NOMO-1 treated with DMSO at 0.1 percent for 48 hours (cell line): ENCODE measurements at regions not wholly inside any gene's neighbourhood (a gene's known extent, or its start where the extent isn't known, plus 50 kb on each side); places are given as distances from the start of the nearest gene placed in this dataset.

Source experiments
- DNase-seq: peaks from one replicate; lab custom pipeline; 2025; ENCODE audit not compliant: unreplicated experiment; lab: John Stamatoyannopoulos, UW

DNA sequence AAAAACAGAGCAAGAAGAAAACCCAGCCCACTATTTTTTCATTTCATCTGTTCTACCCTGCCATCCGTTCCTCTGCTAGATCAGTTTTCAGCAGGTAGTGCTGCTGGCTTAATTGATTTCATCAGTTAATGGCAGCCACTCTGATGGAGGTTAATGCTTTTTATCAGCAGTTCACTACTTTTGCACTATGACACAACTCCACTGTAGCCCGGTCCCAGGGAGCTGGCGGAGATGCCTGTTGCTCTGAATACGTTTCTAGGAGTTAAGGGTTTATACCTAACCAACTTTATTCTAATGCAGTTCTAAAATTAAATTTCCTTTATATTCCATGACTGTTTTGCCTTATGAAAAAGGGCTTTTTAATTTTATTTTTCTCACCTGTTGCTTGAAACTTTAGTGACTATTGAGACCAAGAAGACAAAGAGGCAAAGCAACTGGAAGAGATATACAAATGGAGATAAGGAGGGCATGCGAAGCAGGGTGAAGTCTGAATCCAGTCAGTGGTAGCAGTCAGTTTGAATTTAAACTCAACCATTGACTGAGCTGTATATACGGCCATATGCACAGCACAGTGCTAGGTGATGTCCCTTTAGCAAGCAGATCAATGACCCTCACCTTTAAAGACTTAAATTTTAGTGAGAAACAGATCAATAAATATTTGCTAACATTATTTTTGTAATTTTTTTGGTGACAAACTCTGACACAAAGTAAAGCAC, 477.9 kb downstream of the LMO4 start:
- no peak for DNase-seq

DNA sequence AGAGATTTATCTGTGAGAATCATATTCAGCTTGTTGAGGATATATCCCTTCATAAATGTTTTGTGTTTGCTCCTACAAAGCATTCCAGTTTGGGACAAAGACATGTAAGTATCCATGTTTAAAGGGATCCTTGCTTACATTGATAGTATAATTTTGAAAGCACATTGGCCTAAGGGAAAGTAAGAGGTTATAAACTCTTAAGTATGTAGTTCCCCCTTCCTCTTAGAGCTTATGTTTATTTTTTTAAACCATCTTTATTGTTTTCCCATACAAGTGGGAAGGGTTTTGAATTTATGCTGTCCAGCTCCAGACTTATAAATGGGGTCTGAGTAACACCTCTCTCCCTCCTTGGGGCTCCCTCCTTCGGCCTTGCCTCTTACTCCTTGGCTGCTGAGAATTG, 481.5 kb downstream of the LMO4 start:
- DNase-seq, result no peak

DNA sequence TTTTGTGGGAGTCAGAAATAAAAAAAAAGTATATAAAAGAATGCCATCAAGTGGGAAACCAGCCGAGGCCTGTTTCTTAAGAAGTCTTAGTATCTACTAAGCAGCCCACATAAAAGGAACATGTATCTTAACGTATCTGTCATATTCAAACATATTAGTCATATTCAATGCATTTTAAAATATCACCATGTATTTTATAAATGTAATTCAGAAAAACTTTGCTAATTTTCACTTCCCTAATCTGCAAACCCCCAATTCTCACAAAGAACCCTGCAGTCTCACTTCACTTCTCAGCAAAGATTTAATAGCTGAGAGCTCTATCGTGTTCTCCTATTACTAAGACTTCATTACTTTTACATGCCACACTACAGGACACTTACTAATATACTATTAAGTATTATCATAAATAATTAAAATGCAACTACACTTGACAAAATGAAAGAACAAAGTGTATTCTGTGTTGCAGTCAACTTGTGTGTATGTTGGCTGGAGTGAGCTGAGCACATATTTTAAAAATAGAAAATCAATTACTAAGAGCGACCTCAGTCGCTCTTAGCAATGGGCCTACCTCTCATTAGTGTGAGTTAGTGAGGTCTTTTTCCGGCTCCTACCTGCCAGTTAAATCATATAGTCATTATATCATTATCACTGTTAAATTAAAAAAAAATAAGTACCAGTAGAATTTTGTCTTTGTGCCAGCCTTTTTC, 484.3 kb downstream of the LMO4 start:
- DNase-seq, result peak; percentile 60

DNA sequence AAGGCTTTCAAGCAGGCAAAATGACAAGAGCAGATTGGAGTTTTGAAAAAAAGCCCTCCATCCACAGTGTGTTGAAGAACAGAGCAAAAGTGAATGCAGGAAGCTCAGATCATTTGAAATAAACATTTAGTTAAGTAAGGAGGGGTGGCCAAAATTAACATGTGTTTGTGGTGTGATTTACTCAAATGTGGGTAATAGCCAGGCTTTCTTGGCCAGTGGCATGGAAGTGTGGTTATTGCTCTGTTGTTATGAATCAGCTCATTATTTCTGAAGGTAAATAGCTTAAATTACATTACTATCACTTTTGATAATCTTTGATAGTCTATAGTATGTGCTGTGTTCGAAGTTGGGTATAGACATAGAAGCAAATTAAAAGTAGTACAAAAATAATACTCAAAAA, 485.9 kb downstream of the LMO4 start:
- DNase-seq, result no peak

DNA sequence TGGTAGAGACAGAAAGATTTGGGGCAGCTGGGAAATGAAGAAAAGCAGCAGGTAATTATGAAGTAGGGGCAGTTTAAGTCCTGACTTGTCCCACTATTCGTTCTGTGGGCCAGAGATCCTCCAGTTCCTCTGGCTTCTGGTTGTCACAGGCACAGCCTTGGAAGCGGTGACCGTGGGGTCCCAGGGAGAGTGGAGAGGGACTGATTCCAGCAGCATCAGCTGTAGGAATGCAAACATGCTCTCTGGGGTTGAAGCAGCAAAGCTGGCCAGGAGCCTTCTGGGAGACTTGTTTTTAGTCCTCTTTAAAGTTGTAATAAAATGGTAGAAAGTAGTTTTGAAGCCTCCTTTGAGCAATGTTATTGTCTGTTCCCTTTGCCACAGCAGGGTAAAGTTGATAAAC, 488.0 kb downstream of the LMO4 start:
- no peak for DNase-seq

DNA sequence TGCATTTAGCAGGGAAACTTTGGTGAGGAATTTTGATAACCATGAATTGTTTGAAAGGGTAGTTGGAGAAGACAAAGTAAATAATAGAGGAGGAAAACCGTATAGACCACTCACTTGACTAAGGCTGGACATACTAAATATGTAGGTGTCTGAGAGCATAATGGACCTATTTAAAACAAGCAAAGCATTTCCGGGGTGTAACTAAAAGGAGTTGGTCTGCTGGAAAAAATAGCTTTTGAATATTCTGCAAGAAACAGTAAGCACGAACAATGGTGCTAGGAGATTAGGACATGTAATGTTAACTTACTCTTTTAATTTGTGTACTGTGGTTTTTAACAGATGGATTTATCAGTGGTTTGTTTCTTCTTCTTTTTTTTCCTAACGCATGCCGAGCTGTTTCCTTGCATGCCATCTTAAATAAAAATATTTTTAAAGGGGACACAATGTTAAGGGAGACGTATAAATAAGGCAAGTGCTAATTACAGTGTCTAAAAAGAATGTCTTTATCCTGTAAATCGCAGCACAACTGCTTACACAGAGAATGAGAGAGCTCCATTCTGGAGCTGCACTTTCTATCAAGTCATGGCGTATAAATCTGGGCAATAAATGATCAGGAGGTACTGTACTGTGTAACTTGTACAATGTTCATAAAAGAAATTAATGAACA, 492.1 kb downstream of the LMO4 start:
- DNase-seq, result peak; percentile 2

DNA sequence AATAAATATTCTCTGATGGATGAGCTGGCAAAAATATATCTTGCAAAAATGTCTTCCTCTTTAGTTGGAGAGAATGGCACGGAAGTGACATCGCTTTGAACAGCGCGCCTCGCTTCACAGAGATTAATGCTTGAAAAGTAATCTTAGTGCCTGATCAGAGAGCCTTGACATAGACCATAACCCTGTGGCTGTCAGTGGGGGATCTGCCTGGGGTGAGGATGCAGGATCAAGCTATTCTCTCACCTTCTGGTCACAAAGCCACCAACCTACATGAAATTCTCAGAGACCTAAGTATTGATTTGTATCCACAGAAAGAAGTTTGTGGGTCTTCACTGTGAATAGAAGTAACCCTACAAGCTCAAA, 492.6 kb downstream of the LMO4 start:
- DNase-seq, result no peak

DNA sequence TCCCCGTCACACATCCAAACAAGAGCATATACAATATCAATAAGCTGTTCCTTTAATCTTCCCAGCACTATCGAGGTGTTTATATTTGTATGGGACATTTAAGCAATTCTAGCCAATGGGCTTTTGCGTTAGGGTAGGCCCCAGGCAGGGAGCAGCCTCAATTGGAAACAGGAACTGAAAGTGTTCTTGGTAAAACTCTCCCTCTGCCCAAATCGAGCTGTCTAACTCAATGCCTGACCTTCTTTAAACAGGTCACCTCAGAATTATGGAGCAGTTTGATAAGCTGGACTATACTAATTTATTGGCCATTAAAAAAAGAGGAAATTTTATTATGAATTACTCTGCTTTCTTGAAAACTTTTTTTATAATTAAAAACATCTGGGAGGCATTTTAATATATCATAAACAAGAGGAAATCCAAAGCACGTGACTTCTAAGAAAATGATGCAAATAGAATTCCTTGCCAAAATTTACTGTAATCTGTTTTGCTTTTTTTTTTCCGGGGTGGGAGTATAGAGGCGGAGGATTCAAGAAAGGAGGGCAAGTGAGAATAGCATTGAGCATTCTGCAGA, 498.1 kb downstream of the LMO4 start:
- DNase-seq, result peak; percentile 90

DNA sequence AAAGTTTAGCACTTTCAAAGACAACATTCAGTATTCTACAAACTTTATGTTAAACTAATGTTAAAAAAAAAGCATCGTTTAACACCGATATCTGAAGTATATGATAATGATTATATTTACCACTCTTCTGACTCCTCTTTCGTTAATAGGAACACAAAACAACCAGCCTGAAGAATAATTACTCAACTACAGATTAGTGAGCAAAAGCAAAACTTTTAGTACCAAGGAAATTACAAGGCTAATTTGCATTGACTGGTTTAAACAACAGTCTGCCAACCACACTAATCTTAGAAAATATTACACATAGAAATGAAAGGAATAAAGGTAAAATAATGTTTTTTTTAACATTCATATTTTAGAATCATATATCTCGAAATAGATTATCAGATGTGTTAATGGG, 500.7 kb downstream of the LMO4 start:
- DNase-seq, result no peak

DNA sequence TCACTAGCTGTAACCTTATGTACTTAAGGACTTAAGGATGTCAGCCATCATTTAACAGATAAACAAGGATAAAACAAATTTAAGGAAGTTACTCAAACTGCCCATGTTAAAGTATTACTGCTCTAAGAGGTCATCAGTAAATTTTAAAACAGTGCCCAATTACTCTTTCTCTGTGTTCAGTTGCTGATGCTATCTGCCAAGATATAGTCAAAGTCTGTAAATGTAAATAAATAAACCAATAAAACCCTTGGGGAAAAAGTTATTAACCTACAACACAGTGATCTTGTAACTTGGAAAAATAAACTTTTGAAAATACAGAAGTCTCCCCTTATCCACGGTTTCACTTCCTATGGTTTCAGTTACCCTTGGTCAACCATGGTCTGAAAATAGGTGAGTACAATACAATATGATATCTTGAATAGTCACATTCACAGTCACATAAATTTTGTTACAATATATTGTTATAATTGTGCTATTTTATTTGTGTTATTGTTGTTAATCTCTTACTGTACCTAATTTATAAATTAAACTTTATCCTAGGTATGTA, 501.8 kb downstream of the LMO4 start:
- peak; percentile 54 for DNase-seq

DNA sequence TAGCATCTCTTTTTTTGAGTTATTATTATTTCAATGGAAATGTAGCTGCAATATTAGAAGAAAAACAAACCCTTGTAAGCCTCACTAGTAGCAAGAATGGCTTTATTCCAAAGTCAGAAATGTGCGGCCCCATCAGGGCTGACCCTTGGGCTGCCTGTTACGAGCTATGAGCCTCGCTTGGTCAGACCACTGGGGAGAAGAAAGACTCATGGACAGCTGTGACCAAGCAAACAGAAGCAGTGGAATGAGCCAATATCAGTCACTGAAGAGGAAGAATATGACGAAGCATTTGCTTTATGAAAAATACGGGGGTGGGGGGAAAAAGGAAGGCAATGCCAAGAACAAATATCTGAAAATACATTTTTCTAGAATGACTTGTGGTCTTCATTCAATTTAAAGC, 504.5 kb downstream of the LMO4 start:
- DNase-seq, result no peak

DNA sequence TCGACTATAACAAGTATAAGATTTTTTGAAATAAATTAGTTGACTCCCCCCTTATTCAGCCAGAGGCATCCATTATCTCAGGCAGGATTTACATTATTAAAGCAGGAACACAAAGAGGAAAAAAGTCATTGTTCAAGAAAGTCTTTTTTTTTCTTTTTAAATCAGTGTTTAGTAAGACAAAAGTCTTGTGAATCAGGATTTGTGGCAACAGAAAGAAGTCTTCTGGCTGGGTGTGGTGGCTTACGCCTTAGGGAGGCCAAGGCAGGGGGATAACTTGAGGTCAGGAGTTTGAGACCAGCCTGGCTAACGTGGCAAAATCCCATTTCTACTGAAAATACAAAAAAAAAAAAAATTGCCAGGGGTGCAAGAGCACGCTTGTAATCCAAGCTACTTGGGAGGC, 505.5 kb downstream of the LMO4 start:
- DNase-seq, result no peak

DNA sequence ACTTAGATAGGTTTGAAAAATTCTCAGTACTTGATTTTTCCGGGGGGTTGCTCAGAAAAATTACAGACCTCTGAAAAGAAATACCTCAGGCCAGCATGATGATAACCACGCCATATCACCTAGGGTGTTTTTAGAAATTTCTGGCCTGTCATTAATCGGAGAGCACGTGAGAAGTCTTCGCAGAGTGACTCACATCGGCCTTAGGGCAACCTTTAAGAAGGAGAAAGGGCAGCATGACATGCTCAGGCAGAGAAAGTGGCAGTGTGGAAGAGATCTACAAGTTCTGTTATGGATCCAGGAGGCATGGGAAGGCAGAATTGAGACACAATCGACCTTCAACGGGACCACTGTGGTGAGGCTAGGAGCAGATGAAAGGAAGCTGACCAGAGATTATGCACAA, 506.3 kb downstream of the LMO4 start:
- no peak for DNase-seq

DNA sequence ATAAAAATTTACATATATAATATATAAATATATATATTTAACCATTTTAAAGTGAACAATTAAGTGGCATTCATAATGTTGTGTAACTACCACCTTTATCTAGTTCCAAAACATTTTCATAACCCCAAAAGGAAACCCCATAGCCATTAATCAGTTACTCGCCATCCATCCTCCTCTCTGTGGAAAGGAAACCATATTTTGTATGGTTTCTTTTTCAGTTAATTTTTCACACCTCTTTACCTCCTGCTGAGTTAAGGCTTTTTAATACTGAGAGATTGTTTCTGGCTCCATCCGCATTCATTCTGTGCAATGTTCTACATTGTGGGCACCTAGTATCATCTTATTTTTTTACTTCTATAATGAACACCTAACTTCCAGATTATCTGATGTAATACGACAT, 512.1 kb downstream of the LMO4 start:
- DNase-seq, result no peak

DNA sequence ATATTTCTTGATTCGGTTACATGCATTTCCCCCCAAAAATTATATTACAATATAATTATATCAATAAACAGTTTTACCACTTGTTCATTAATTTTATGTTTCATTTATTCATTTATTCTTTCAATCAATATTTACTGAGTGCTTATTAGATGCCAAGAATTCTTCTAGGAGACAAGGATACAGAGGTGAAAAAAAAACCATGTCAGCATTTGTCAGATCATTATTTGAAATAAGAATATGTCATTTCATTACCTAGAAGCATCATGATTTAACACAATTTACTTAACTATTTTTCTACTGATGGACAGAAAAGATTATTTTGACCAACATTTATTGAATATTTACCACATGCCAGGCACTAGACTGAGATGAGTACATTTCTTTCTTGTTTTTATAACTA, 512.7 kb downstream of the LMO4 start:
- DNase-seq, result no peak

DNA sequence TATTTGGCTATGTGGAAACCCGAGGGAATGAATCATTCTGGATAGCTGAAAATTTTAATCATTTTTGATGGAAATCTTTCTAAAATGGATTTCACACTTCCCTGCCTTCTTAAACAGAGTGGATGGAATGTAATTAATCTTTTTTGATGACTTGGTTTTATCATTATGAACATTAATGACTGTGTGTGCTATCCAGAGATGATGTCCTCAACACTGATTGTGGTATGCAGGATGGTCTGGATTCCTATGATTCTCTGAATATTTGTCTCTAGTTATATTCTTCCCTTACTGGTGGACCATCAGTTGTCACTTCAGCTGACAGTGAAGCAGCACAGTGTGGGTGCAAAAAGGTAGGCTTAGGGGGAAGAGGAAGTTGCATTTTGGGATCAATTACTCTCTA, 513.5 kb downstream of the LMO4 start:
- DNase-seq, result no peak

DNA sequence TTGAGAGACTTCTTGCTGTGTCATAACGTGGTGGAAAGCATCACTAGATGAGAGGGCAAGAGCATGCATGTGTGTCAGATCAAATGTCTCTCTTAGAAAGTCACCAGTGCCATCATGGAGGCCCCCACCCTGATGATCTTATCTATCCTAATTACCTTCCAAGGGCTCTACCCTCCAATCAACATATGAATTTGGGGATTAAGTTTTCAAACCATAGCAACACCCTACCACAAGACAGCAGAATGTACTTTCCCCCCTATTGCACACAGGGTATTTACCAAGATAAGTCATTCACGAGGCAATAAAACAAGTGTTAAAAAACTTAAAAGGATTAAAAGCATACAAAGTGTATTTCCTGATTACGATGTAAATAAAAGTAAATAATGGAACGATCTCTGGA, 515.6 kb downstream of the LMO4 start:
- no peak for DNase-seq

DNA sequence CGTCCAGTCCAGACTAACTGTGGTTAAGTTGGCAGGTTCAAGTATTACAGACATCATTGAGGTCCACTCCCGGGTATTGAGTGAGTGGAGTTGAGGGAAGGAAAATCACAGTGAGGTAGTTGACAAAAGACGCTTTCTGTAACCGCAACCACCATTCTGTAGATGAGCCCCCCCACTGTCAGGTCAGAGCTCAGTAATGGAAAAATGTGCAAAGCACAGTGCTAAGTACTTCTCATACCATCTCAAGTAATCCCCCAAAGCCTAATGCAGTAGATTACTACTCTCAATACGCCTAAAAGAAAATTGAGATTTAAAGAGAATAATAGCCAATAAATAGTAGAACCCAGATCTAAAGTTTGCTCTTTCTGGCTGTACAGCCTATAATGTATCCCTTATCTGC, 522.8 kb downstream of the LMO4 start:
- no peak for DNase-seq

DNA sequence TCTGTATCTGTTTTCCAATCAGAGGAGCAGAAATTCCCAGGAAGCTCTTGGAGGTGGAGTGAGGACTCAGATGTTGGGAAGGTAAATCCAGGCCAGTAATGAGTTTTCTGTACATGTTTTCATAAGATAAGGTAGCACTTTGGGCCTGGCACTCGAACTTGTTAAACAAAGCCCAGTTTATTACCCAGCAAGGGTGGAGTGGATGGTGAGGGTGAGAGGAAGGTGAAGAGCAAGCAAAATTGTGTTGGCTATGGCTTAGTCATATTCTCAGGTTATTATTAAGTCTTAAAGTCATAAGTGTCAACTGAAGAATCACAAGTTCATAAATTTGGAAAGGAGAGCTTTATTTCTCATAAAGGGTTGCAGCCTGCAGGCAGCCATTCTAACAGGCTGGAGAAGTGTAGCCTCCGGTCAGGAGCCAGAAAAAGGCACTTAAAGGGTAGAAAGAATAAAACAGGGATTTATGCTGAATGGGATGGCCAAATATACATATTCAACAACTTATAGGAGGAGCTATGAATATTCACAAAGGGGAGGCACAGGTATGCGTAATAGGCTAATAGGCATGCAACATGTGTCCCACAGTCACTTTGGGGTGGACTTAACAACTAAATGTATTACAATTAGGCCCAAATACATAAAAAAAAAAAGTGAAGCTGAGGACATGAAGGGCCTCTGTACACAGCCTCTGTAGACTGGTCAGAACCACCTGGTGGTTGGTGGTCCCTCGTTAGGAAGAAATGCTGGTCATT, 523.9 kb downstream of the LMO4 start:
- DNase-seq, result no peak

DNA sequence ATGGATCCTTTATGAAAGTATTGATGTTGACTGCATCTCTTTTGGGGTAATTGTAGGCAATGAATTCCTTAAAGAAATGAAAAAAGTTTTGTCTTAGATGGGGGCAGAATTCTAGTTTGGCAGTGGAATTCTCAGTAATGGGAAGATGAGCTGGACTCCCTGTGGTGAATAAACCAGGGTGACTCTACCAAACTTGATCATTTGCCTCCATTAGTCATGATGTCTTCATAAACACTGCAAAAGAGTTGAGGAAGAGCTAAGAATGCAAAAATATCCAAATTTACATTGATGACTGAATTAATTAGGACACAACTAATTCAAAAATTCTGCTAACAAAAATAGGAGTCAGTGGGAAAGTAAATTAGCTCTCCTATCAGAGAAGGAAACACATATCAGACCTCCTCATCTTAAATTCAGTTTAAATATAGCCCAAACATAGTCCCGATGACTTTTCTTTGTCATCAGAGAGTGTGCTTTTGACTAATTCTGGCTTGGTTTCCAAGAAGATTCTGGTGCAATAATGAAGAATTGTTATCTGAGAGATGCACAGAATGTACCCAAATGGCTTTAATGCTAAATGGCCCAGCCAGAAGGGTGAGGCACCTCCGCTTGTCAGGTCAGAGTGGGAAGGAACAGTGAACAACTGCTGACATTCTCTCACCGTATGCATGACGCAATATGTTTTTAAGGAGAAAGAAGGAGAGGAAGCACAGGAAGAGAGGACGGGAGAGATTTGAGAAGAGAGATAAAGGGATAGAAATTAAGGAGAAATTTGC, 525.1 kb downstream of the LMO4 start:
- no peak for DNase-seq
